ENCODE measurements at regions not wholly inside any gene's neighbourhood (a gene's known extent, or its start where the extent isn't known, plus 50 kb on each side); places are given as distances from the start of the nearest gene placed in this dataset.

GRCh38 chr7:135799881-135800280 is 51.3 kb upstream of the FAM180A start:
- TF ChIP-seq CEBPB (IDR thresholded peaks at IDR 0.05), result no peak
- no peak for TF ChIP-seq RAD21 (IDR thresholded peaks at IDR 0.05; ENCODE audit: low read depth)
- no peak for TF ChIP-seq TEAD4 (IDR thresholded peaks at IDR 0.05)
- no peak for TF ChIP-seq TCF12 (IDR thresholded peaks at IDR 0.05; ENCODE audit: low read depth)
- no peak for TF ChIP-seq CREB1 (IDR thresholded peaks at IDR 0.05; ENCODE audit: low read depth)
- TF ChIP-seq USF1 (IDR thresholded peaks at IDR 0.05), result no peak
- TF ChIP-seq EP300 (IDR thresholded peaks at IDR 0.05; ENCODE audit: borderline replicate concordance), result no peak
- TF ChIP-seq TAF1 (IDR thresholded peaks at IDR 0.05; ENCODE audit: low read depth), result no peak
- TF ChIP-seq YY1 (IDR thresholded peaks at IDR 0.05; ENCODE audit: low read depth), result no peak
- no peak for TF ChIP-seq NFIC (IDR thresholded peaks at IDR 0.05)
- TF ChIP-seq FOXM1 (IDR thresholded peaks at IDR 0.05; ENCODE audit: borderline replicate concordance, low read depth), result no peak
- no peak for TF ChIP-seq MAX (IDR thresholded peaks at IDR 0.05)
